ENCODE measurements at regions not wholly inside any gene's neighbourhood (a gene's known extent, or its start where the extent isn't known, plus 50 kb on each side); places are given as distances from the start of the nearest gene placed in this dataset.
A peak's percentile ranks its signal among the peaks of the same experiment; 100 is the strongest.

DNA sequence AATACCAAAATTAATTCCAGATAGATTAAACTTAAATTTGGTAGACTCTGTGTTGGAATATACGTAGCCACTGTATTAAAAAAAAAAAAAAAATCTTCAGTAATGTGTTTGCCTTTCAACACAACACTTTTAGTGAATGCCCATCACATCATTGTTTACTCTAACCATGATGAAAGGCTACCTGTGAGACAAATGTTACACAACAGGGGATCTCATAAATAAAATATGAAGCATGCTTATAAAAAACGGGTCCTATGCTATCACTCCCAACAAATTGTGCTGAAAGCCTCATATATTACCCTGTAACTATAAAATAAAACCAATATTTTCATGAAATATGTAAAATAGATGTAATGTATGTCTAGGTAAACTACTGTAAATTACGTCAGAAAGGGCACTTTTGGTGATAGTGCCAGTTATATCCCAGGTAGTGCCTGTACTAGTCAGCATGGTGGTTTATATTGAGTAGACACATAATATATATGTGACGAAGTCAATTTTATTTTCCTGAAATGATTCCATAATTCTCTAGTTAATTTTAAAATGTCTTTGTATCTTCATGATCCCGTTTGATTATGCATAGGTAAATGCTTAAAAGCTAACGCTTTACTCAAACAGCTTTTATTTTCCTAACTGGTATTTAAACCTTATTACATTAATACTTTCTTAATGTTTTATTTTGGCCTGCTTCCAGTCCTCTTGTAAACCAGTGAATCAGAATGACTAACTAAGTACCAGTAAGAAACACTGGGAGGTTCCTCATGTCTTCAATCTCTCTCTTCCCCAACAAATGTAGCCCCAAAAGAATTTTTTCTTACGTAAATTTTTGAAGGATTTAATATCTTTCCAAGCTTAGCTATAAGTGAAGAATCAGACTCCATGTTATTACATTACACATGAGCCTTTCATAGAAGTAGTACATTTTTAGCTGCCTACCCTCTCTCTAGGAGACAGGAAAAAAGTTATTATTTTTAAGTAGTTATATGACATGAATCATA lies 420.3 kb downstream of the GABRG2 start:
- no peak for FAIRE-seq
- peak; percentile 15 for DNase-seq (ENCODE audit: low read depth)
- H3K36me3 ChIP-seq (ENCODE audit: control insufficient read depth, insufficient read depth, low read length): no peaks in the 10 kb centered on the region
- no peak overlapping the region for H3K4me3 ChIP-seq (ENCODE audit: low read depth, low read length)
- no peaks in the 10 kb centered on the region for H3K27me3 ChIP-seq (ENCODE audit: control insufficient read depth, insufficient read depth, low read length)
- TF ChIP-seq, protein P1, sequence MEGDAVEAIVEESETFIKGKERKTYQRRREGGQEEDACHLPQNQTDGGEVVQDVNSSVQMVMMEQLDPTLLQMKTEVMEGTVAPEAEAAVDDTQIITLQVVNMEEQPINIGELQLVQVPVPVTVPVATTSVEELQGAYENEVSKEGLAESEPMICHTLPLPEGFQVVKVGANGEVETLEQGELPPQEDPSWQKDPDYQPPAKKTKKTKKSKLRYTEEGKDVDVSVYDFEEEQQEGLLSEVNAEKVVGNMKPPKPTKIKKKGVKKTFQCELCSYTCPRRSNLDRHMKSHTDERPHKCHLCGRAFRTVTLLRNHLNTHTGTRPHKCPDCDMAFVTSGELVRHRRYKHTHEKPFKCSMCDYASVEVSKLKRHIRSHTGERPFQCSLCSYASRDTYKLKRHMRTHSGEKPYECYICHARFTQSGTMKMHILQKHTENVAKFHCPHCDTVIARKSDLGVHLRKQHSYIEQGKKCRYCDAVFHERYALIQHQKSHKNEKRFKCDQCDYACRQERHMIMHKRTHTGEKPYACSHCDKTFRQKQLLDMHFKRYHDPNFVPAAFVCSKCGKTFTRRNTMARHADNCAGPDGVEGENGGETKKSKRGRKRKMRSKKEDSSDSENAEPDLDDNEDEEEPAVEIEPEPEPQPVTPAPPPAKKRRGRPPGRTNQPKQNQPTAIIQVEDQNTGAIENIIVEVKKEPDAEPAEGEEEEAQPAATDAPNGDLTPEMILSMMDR (IDR thresholded peaks at IDR 0.05; ENCODE audit: insufficient read depth, low read length, severe bottlenecking): no peak

DNA sequence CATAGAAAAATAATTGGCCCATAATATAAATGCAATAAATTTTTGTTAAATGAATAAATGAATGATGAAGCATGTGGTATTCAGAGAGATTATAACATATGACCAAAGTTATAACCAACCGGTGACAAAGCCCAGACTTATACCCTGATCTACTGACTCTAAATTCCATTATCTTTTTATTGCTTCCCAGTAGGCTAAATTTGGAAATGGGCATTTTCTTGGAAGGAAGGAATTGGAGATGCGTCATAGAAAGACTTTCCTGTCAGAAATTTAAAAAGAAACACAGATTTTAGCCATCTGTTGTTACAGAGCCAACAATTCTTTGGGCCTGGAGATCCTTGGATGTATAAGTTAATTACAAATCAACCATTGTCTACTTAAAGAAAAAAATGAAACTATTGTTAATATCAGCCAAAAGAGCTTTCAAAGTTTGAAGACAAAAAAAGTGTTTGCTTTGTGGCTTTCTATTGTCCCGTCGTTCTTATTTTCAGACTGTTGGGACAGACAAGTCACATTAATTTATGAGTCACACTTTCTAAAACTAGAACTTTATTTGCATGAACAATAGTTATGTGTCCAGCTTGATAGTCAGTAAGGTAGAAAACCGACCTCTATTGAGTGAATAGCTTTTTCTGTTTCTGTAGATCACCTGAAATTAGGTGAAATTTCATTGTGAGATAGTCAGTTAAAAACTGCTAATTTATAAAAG lies 428.7 kb downstream of the GABRG2 start:
- H3K36me3 ChIP-seq (ENCODE audit: control insufficient read depth, insufficient read depth, low read length): no peaks in the 10 kb centered on the region
- TF ChIP-seq, protein P1 (IDR thresholded peaks at IDR 0.05; ENCODE audit: insufficient read depth, low read length, severe bottlenecking): no peak
- no peaks in the 10 kb centered on the region for H3K27me3 ChIP-seq (ENCODE audit: control insufficient read depth, insufficient read depth, low read length)
- DNase-seq (ENCODE audit: low read depth) (no peak), FAIRE-seq (no peak)
- H3K4me3 ChIP-seq (ENCODE audit: low read depth, low read length): no peak overlapping the region

DNA sequence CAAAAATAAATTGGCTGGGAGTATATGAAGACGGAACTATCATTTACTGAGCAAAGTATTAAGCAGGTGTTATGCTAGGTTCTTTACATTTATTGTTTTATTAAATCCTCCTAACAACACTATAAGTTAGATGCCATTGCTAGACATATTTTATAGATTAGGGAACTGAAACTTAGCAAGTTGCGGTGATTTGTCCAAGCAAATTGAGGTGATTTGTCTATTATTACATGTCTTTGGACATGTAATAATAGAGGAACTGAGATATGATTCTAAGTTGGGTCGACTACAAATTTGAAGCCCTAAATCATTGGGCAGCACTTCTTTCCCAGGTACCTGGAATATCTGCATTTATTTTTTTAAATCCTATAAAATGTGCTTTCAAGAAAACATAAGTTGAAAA lies 429.9 kb downstream of the GABRG2 start:
- Histone ChIP-seq H3K27me3 (ENCODE audit: control insufficient read depth, insufficient read depth, low read length) (no peaks in the 10 kb centered on the region), H3K36me3 (ENCODE audit: control insufficient read depth, insufficient read depth, low read length) (no peaks in the 10 kb centered on the region), H3K4me3 (ENCODE audit: low read depth, low read length) (no peak overlapping the region)
- TF ChIP-seq, protein P1 (IDR thresholded peaks at IDR 0.05; ENCODE audit: insufficient read depth, low read length, severe bottlenecking): no peak
- FAIRE-seq: no peak
- no peak for DNase-seq (ENCODE audit: low read depth)

DNA sequence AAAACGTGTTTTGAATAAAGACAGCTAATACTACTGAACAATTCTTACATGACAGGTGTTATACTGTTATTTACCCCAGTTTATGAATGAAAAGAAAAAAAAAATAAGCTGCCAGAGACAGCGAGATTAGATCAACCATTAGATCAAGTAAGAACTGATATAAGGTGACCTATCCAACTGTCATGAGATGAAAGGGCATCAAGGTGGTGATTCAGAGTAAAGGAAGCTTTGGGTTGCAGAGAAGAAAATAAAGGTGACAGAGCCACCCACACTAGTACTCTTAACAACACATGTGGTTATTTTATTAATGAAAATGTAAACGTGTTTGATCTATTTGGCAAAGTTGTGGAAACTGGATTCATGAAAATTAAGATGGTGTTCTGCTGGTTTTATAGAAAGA lies 435.2 kb downstream of the GABRG2 start:
- FAIRE-seq (no peak), DNase-seq (ENCODE audit: low read depth) (no peak)
- Histone ChIP-seq H3K4me3 (ENCODE audit: low read depth, low read length) (no peak overlapping the region), H3K36me3 (ENCODE audit: control insufficient read depth, insufficient read depth, low read length) (no peaks in the 10 kb centered on the region), H3K27me3 (ENCODE audit: control insufficient read depth, insufficient read depth, low read length) (no peaks in the 10 kb centered on the region)
- TF ChIP-seq, protein P1 (IDR thresholded peaks at IDR 0.05; ENCODE audit: insufficient read depth, low read length, severe bottlenecking): no peak

DNA sequence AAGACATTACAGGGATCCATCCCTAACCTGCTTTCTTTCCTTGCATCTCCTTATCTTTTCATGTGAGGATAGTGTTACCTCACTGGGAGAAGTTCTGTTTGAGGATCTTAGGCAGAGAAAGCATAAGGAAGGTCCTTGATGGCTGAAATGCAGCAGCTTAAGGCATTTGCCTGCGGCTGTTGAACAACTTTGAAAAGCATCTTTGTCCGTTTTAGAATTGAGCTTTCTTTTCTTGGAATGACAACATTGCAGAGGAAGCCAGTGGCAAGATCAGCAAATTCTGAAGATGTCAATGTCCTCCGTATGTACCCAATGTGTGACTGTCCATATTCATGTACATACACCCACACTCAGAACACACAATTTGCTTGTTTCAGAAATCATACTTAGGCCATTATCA lies 436.2 kb downstream of the GABRG2 start:
- no peak for FAIRE-seq
- H3K4me3 ChIP-seq (ENCODE audit: low read depth, low read length): no peak overlapping the region
- DNase-seq (ENCODE audit: low read depth): no peak
- H3K27me3 ChIP-seq (ENCODE audit: control insufficient read depth, insufficient read depth, low read length): no peaks in the 10 kb centered on the region
- H3K36me3 ChIP-seq (ENCODE audit: control insufficient read depth, insufficient read depth, low read length): no peaks in the 10 kb centered on the region
- TF ChIP-seq, protein P1 (IDR thresholded peaks at IDR 0.05; ENCODE audit: insufficient read depth, low read length, severe bottlenecking): no peak
